Jurkat, Clone E6-1 (cell line): ENCODE measurements at regions not wholly inside any gene's neighbourhood (a gene's known extent, or its start where the extent isn't known, plus 50 kb on each side); places are given as distances from the start of the nearest gene placed in this dataset.
A peak's percentile ranks its signal among the peaks of the same experiment; 100 is the strongest.

ENCODE experiments used
- DNase-seq: peaks from one replicate; pipeline ENCODE4 v3.0.0-alpha.2; 2011; ENCODE audit warnings: low read depth, low spot score
- H3K4me3 ChIP-seq: 2 replicates; pipeline ENCODE4 v1.5.1; 2011; ENCODE audit warnings: mild to moderate bottlenecking, low read length, control low read depth, moderate library complexity

GRCh38 chr11:76298255-76298654 is 82.7 kb downstream of the THAP12 start:
- DNase-seq, result no peak
- no peak overlapping the region for H3K4me3 ChIP-seq

- no peak for DNase-seq
- no peak overlapping the region for H3K4me3 ChIP-seq
Measured at GRCh38 chr11:76296731-76297542, 84.0 kb downstream of the THAP12 start.

DNA sequence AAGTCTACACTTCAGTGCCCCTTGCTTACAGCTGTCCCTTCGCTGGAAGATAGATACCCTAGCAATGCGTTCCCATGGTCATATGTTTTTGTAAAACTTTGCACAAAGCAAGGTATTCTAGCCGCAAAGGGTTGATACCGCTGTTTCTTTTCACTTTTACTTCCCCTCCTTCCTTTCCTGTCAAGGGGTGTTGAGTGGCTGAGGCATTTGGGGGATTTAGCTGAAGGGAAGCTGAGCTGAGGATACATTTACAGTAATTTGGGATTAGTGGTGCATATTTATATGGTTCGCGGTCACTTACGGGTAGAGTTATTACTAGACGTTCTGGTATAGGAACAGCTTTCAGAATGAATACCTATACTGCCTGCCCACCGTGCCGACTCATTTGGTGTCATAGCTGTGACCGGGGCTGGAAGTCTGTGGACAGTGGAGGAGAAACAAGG is 86.9 kb upstream of the WNT11 start:
- DNase-seq, result no peak

DNA sequence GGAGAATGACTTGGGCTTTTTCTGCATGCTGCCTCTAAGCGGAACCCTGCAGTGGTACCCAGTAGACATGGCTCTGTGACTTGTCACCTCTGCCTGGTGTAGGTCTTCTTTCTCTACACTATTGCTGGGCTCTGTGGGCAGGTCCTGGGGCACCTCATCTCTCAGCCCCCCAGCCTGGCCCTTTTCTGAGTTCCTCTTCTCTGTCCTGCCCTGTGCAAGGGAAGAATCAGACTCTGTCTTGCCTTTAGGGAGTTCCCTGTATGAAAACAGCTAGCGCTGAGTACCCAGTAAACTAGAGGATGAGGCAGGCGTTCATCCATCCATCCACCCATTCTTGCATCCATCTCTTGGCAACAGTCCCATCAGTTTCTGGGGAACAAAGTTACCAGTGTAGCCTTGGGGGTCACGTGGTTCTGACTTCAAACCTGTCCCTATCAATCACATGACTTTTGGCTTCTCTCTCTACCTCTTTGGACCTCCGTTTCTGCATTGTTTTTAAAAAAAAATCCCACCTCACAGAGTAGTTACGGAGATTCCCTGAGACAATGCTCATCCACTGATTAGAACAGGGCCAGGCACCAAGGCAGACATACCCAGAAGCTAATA is 86.4 kb upstream of the WNT11 start:
- H3K4me3 ChIP-seq, result no peak overlapping the region
- DNase-seq, result no peak

More for the DNA sequence above, 86.9 kb upstream of the WNT11 start:
- no peak overlapping the region for H3K4me3 ChIP-seq

DNA sequence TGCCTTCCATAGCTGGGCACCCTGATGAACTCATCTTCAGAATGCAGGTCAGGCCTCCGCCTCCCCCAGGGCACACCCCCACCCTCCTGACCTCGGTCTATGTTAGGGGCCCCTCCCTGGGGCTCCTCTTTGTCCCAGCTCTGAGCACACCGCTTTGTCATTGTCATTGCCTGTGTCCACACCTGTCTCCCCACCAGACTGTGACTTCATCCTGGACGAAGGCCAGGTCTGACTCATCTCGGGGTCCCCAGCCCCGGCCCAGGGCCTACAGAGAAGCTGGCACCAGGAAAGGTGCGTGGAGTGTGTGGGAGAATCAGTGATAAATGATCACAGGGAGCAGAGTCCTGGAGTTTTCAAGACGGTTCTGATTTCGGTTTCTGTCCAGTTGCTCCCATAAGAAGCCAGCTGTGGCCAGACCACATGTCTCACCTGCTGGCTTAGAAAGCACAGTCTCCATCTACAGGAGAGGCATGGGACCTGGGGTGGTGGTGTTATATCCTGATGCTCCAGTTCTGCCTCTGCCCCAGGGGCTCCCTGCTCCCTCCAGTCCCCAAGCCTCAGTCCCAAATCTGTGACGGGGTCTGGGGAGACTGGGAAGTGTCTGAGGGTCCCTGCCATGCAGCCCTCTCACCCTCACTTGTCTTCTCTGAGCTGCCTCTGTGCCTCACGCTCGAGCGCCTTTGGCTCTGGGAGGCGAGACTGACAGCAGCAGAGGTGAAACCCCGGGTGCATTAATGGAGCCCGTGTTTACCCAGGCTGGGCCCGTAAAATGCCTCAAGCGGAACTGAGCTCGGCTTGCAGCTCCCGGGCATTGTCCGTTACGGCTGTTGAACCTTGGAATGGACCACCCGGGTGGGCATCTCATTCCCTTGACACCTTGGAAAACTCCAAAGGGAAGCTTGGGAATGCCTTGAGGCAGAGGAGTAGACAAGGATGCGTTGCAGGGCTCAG is 85.5 kb upstream of the WNT11 start:
- no peak for DNase-seq
- H3K4me3 ChIP-seq, result no peak overlapping the region

DNA sequence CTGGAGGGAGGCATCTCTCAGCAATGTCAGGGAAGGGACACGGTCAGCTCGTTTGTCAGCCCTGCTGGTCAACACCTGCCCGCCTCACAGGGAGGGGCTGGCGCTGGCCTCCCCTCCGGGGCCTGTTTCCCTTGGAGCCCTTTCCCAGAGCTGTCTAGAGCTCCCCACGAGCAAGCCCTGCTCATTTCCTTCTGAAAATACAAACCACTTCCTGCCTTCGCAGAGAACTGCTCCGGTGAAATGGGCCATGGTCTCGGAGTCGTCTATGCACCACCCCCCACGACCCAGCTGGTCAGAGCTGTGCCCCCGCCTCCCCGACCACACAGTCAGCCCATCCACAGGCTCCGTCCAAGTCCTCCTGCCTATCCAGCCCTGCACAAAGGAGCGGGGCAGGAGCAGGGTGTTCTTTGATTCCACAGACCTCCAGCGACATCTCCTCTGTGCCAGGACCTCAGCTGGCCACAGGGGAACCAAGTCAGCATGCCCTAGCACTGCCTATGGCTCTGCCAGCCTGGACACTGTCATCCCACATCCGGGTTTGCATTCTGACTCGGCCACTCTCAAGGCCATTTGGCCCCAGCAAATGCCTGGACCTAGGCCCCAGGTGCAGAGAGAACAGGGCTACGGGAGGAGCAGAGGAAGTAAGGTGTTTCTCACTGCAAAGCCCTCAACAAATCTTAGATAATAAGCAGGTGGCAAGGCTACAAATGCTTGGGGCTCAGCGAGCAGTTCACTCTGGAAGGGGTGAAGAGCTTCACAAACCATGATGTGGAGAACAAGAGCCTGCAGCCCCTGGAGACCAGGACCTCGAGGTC is 82.1 kb upstream of the WNT11 start:
- DNase-seq, result peak; percentile 57

GRCh38 chr11:76287227-76287626 is 80.9 kb upstream of the WNT11 start:
- no peak for DNase-seq
- no peak overlapping the region for H3K4me3 ChIP-seq

More for the DNA sequence above, 82.1 kb upstream of the WNT11 start:
- H3K4me3 ChIP-seq, result peak overlapping the region; percentile 11

GRCh38 chr11:76285397-76286104 is 79.2 kb upstream of the WNT11 start:
- H3K4me3 ChIP-seq, result no peak overlapping the region
- no peak for DNase-seq

GRCh38 chr11:76284161-76284560 is 77.9 kb upstream of the WNT11 start:
- H3K4me3 ChIP-seq, result no peak overlapping the region
- no peak for DNase-seq

- DNase-seq, result no peak
- no peak overlapping the region for H3K4me3 ChIP-seq
Measured at GRCh38 chr11:76282811-76283595, 76.7 kb upstream of the WNT11 start.

DNA sequence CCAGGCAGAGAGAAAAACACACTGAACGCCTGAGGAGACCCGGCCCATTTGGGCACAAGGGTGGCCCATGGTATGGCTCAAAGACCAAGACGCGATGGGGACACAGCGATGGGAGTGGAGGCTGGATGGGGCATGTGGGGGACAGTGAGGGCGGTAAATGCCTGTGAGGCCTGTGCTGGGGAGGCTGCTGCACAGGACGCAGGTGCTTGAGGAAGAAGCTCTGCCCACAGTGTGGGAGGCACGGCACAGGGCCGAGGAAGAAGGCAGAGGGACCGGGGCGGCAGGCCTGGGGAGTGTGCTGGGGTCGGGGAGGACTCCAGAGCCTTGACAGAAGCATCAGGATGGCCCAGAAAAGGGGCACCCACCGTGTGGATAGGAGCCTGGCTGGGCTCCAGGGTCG is 75.9 kb upstream of the WNT11 start:
- DNase-seq, result no peak
- H3K4me3 ChIP-seq, result no peak overlapping the region

DNA sequence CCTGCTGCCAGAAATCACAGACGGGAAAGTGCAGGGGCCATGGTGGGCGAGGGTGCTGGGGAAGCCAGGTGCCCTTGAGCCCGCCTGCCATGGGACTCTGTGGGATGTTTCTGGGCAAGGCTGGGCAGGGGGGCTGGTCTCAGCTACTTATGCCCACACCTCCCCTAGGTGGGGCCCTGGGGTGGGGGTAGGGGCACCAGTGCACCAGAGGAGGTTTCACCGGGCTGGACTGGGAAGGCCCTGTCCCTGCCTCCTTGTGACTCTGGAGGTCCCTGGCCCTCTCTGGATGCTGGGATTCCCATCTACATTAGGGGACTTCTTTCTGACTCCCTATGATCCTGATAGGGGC is 75.2 kb upstream of the WNT11 start:
- H3K4me3 ChIP-seq, result no peak overlapping the region
- DNase-seq, result no peak

DNA sequence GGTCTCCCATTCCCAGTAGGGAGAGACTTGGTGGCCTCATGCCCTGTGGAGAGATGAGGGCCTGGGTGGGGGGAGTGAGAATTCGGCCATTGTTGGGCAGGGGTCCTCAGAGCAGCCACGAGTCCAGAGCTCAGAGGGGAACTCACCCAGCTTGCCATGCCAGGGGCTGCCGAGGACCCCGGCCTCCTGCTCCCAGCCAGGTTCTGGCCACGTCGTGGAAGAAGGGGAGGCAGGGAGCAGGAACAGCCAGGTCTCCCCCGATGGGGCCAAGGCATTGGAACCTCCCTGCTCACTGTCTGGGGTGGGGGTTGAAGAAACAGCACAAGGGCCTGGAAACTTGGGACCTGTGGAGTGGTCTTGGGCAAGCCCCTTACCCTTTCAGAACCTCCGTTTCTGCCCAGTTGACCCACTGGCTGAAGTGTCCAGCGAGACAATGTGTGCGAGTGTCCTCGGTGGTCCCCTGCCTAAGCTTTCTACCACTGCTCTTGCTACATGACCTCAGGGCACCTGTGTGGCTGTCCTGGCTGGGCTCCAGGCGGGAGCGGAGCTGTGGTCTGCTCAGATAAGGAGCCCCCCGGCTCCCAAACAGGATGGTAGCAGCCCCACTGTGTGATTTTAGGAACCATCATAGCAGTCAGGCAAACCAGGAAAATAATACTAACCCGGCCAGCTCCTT is 74.7 kb upstream of the WNT11 start:
- no peak for DNase-seq

DNA sequence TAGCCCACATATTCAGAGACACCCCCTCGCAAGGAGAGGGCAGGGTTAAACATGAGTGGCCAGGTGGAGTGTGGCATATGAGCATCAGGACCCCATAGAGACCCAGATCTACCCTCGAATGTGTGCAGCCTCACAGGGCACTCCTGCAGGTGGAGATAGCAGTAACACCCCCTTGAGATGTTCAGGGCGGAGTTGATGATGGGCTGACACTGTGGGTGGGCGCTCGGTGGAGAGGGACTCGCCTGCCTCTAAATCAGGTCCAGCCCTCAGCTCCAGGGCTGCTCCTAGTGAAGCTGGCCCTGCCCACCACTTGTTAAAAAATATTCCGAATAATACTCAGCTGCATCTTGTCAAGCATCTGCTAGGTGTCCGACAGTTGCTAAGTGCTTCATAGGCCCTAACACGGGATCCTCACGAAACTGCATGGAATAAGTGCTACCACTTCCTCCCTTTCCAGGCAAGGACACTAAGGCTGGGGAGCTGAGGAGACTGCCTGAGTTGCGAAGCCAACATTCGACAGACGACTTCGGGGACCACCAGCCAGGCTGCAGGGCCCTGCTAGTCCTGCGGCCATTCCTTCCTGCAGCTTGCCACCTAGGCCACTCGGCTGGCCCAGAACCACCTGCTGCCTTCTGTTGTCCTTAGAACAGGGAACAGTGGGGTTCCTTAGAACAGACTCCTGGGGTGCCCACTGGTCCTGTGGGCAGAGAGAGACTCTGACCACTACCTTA is 74.0 kb upstream of the WNT11 start:
- DNase-seq, result no peak
- no peak overlapping the region for H3K4me3 ChIP-seq

More for the DNA sequence above, 74.7 kb upstream of the WNT11 start:
- no peak overlapping the region for H3K4me3 ChIP-seq

- DNase-seq, result no peak
- no peak overlapping the region for H3K4me3 ChIP-seq
Measured at GRCh38 chr11:76279646-76280045, 73.3 kb upstream of the WNT11 start.

DNA sequence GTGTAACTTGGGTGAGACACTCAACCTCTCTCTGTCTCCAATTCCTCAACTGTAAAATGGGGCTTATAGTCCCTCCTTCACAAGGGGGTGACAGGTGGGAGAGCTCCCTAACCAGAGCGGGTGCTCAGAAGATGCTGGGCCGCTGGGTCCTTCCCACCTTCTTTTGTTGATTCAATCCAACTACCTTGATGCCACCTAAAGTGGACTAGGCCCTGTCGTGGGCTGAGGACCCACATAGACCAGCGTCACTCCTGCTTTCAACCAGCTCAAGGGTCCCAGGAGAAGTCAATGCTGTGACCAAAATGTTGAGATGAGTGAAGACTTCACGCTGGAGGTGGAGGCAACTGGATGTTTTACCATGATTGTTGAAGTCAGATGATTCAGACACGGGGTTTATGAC is 72.7 kb upstream of the WNT11 start:
- no peak for DNase-seq
- no peak overlapping the region for H3K4me3 ChIP-seq

DNA sequence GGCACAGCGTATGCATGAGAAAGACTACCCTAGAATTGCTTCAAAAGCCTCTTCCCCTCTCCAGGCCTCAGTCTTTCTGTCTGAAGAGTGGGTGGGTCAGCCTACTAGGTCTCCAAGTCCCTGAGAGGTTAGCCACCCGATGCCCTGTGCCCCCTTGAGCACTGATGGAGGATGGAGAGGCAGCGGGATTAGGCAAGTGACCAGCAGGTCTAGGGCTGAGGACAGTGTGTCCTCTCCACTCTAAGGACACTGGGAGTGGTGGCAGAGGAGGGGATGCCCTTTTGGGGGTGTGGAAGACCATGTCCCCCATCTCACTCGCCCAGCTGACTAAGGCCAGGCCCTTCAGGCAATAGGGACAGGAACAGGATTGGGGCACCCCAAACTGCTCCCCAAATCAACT is 72.2 kb upstream of the WNT11 start:
- DNase-seq, result no peak
- H3K4me3 ChIP-seq, result no peak overlapping the region
